Kidney (tissue), 13 donors: ENCODE measurements at regions not wholly inside any gene's neighbourhood (a gene's known extent, or its start where the extent isn't known, plus 50 kb on each side); places are given as distances from the start of the nearest gene placed in this dataset.

Source experiments
- DNase-seq, 5 donors: peaks; one replicate each; pipeline ENCODE4 v3.0.0-alpha.2; 2013 to 2020
- FAIRE-seq: peaks from 2 replicates; lab custom pipeline; 2012; peaks lifted over from hg19 to GRCh38; lab: Jason Lieb, UNC
- H3K27ac ChIP-seq, 2 donors: one replicate each; pipeline ENCODE4 v1.7.0; 2013; ENCODE audit warnings: low read depth in 2 of 2, low read length in 2 of 2, inconsistent platforms in 1 of 2
- H3K27me3 ChIP-seq: one replicate; pipeline ENCODE4 v1.7.1; 2013; ENCODE audit warnings: low read length, inconsistent platforms; ENCODE audit not compliant: control insufficient read depth, insufficient read depth
- H3K36me3 ChIP-seq, 3 donors: one replicate each; pipeline versions ENCODE4 v1.7.0 to v1.7.1; 2013; ENCODE audit warnings: low read length in 3 of 3, control low read depth in 1 of 3, inconsistent platforms in 1 of 3; ENCODE audit not compliant: insufficient read depth in 3 of 3, control insufficient read depth in 2 of 3
- H3K4me1 ChIP-seq, 3 donors: one replicate each; pipeline versions ENCODE4 v1.7.0 to v1.7.1; 2013; ENCODE audit warnings: low read length in 3 of 3, inconsistent platforms in 1 of 3, low read depth in 1 of 3; ENCODE audit not compliant: control insufficient read depth in 2 of 3, insufficient read depth in 2 of 3
- H3K4me3 ChIP-seq, 3 donors: one replicate each; pipeline versions ENCODE4 v1.7.0 to v1.8.1; 2013; ENCODE audit warnings: low read length in 3 of 3, control low read depth in 1 of 3, inconsistent platforms in 1 of 3
- H3K9ac ChIP-seq, 3 donors: one replicate each; pipeline versions ENCODE4 v1.7.0 to v1.7.1; 2013; ENCODE audit warnings: low read length in 3 of 3, control low read depth in 1 of 3, inconsistent platforms in 1 of 3
- H3K9me3 ChIP-seq, 3 donors: one replicate each; pipeline versions ENCODE4 v1.7.0 to v1.7.1; 2013; ENCODE audit warnings: low read length in 3 of 3, control low read depth in 1 of 3, inconsistent platforms in 1 of 3; ENCODE audit not compliant: control insufficient read depth in 2 of 3, insufficient read depth in 1 of 3
- intact Hi-C: fragments of 100-400 bp; cut with DNase I; formaldehyde crosslinking; loops from one replicate; pipeline ENCODE4 v1.11.1; 2022
- TF ChIP-seq, protein P1 (sequence below): IDR thresholded peaks from 3 replicates; pipeline ENCODE4 v1.5.1; 2012; ENCODE audit warnings: mild to moderate bottlenecking, moderate library complexity, borderline replicate concordance; ENCODE audit not compliant: insufficient read depth; ENCODE audit errors: extremely low read depth
- donor health status: control.
- donor health status: control.
- donor health status: control.
- donor health status: control.
- donor health status: control.
- donor health status: DM: yes; HTN: yes; CAD: no.
- donor health status: Normal renal cell carcinoma (clear cell type).

DNA sequence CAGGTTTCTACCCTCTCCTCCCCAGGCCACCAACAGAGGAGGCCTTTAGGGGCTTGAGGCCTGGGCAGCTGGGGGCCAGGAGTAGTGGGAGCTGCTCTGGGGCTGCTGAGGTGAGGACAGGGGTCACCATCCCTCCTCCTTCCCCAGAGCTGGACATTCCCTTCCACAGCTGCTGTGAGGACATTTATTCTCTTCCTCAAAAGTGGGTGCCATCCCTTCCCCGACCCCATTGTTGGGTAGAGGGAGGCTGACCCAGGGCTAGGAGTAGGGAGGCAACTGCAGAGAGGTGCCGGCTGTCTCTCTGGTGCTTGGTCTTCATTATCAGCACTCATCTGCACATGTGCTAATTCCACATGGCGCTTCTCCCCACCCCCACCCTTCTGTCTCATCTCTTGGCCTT, 113.9 kb upstream of the FBXL7 start:
- H3K4me1 ChIP-seq, result no peaks in the 10 kb centered on the region
- TF ChIP-seq, protein P1, sequence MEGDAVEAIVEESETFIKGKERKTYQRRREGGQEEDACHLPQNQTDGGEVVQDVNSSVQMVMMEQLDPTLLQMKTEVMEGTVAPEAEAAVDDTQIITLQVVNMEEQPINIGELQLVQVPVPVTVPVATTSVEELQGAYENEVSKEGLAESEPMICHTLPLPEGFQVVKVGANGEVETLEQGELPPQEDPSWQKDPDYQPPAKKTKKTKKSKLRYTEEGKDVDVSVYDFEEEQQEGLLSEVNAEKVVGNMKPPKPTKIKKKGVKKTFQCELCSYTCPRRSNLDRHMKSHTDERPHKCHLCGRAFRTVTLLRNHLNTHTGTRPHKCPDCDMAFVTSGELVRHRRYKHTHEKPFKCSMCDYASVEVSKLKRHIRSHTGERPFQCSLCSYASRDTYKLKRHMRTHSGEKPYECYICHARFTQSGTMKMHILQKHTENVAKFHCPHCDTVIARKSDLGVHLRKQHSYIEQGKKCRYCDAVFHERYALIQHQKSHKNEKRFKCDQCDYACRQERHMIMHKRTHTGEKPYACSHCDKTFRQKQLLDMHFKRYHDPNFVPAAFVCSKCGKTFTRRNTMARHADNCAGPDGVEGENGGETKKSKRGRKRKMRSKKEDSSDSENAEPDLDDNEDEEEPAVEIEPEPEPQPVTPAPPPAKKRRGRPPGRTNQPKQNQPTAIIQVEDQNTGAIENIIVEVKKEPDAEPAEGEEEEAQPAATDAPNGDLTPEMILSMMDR, result no peak
- no peak overlapping the region for H3K4me3 ChIP-seq
- no peak overlapping the region for H3K27ac ChIP-seq
- FAIRE-seq, result no peak
- H3K36me3 ChIP-seq, result no peaks in the 10 kb centered on the region
- no peak for DNase-seq
- no peaks in the 10 kb centered on the region for H3K27me3 ChIP-seq
- intact Hi-C loops, result no loop called here
- H3K9ac ChIP-seq, result no peak overlapping the region
- H3K9me3 ChIP-seq, result peaks cover 0 to 2% (median 0%) of the 10 kb centered on the region in 3 donors

DNA sequence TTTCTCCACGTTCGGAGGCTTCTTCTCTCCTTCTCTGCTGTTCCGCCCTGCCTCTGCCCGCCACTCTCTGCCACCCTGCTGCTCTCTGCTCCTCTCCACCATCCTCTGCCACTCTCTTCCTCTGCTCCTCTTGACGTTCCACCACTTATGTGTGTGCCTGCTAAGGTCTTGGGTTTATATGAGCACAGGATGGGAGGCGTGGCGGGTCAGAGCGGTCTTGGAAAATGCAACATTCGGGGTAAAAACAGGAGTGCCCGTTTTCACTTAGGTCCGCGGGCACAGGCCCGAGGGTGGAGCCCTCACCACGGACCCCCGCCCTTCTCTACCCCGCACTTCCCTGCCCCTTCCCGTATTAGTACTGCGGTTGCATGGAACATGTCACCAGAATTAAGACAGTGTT, 114.4 kb upstream of the FBXL7 start:
- Histone ChIP-seq H3K27me3 (no peaks in the 10 kb centered on the region), H3K4me1 (no peaks in the 10 kb centered on the region), H3K4me3 (no peak overlapping the region), H3K36me3 (no peaks in the 10 kb centered on the region), H3K27ac (no peak overlapping the region), H3K9ac (no peak overlapping the region), H3K9me3 (peaks cover 0 to 2% (median 0%) of the 10 kb centered on the region in 3 donors)
- intact Hi-C loops, result no loop called here
- FAIRE-seq, result no peak
- DNase-seq, result no peak
- TF ChIP-seq, protein P1, result no peak

DNA sequence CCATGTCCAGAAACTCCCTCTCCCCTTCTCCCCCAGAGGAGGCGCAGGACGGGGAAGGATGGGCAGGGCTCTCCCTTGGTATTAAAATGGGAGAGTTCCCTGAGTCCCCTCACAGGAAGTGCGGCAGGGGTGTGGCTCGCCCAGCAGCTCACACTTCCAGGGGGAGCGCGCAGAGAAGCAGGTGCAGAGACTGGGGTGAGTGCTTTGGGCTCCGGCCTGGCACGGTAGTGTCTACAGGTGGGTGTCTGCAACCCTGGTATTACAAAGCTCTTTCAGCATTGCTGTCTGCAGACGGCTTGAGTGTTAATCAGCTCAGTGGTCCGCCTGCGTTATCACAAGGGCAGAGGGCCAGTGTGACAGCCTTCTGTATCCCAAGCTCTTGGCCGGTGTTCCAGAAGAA, 114.9 kb upstream of the FBXL7 start:
- Histone ChIP-seq H3K9me3 (peaks cover 0 to 2% (median 0%) of the 10 kb centered on the region in 3 donors), H3K36me3 (no peaks in the 10 kb centered on the region), H3K27ac (no peak overlapping the region), H3K27me3 (no peaks in the 10 kb centered on the region), H3K9ac (no peak overlapping the region), H3K4me1 (no peaks in the 10 kb centered on the region), H3K4me3 (no peak overlapping the region)
- intact Hi-C loops, result no loop called here
- TF ChIP-seq, protein P1, result no peak
- FAIRE-seq (no peak), DNase-seq (no peak)

DNA sequence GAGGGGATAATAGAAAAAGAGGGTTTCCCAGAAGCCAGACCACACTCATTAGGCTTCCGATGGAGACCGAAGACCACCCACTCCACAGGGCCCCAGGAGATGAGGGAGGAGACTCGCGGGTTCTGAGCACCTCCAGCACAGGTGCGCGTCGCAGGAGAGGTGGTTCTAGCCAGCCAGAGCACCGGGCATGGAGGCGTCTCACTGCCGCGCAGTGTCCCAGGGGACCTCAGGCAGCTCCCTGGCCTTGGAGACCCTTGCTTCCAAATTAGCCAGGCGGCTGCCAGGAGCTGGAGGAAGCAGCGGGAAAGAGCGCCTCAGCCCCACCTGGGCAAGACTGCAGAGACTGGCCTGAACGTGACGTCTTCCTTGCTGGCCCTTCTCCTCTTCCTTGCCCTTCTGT, 115.4 kb upstream of the FBXL7 start:
- no peak overlapping the region for H3K4me3 ChIP-seq
- TF ChIP-seq, protein P1, result no peak
- DNase-seq (no peak), FAIRE-seq (no peak)
- H3K36me3 ChIP-seq, result no peaks in the 10 kb centered on the region
- no peaks in the 10 kb centered on the region for H3K4me1 ChIP-seq
- H3K27me3 ChIP-seq, result no peaks in the 10 kb centered on the region
- H3K9me3 ChIP-seq, result peaks cover 0 to 2% (median 0%) of the 10 kb centered on the region in 3 donors
- H3K9ac ChIP-seq, result no peak overlapping the region
- intact Hi-C loops, result no loop called here
- no peak overlapping the region for H3K27ac ChIP-seq
